IgD-negative memory B cell (primary cell): ENCODE measurements at regions not wholly inside any gene's neighbourhood (a gene's known extent, or its start where the extent isn't known, plus 50 kb on each side); places are given as distances from the start of the nearest gene placed in this dataset.

Experiments used
- H3K27ac Mint-ChIP-seq, 3 donors: one replicate each; pipeline ENCODE4 v1.8.0; 2020 to 2022; ENCODE audit warnings: mild to moderate bottlenecking in 3 of 3, mixed read lengths in 3 of 3, moderate library complexity in 1 of 3
- H3K27me3 Mint-ChIP-seq: one replicate; pipeline ENCODE4 v1.8.0; 2021; ENCODE audit warnings: mixed read lengths
- H3K36me3 Mint-ChIP-seq: one replicate; pipeline ENCODE4 v1.8.0; 2020; ENCODE audit warnings: mild to moderate bottlenecking, mixed read lengths
- H3K4me1 Mint-ChIP-seq, 3 donors: one replicate each; pipeline ENCODE4 v1.8.0; 2020 to 2022; ENCODE audit warnings: mixed read lengths in 3 of 3, mild to moderate bottlenecking in 1 of 3
- H3K4me3 Mint-ChIP-seq, 4 donors: one replicate each; pipeline ENCODE4 v1.8.0; 2020 to 2022; ENCODE audit warnings: mild to moderate bottlenecking in 4 of 4, mixed read lengths in 4 of 4, moderate library complexity in 3 of 4
- H3K9me3 Mint-ChIP-seq, 3 donors: one replicate each; pipeline ENCODE4 v1.8.0; 2020 to 2021; ENCODE audit warnings: mixed read lengths in 3 of 3, mild to moderate bottlenecking in 1 of 3

- Mint-ChIP-seq H3K36me3 (no peaks in the 10 kb centered on the region), H3K4me1 (no peaks in the 10 kb centered on the region), H3K9me3 (peaks cover 4 to 15% (median 13%) of the 10 kb centered on the region in 3 donors), H3K4me3 (no peak overlapping the region), H3K27me3 (peaks cover 11% of the 10 kb centered on the region), H3K27ac (peak overlapping the region in 1 of 3 donors; percentile 80)
Observed at GRCh38 chr5:180441564-180442051, 52.6 kb upstream of the CNOT6 start.
